ENCODE measurements at regions not wholly inside any gene's neighbourhood (a gene's known extent, or its start where the extent isn't known, plus 50 kb on each side); places are given as distances from the start of the nearest gene placed in this dataset.

- no peak for DNase-seq (ENCODE audit: insufficient read length, low spot score, missing footprints)
- Histone ChIP-seq H3K27ac (ENCODE audit: low read depth, low read length) (no peak overlapping the region), H2AFZ (ENCODE audit: low read length) (no peak overlapping the region), H3K9me3 (ENCODE audit: low read depth, low read length) (no peaks in the 10 kb centered on the region), H3K4me2 (ENCODE audit: insufficient read depth, low read length) (no peak overlapping the region), H3K79me2 (ENCODE audit: insufficient read depth, low read length) (no peaks in the 10 kb centered on the region), H3K4me1 (ENCODE audit: insufficient read depth, low read length) (no peaks in the 10 kb centered on the region), H4K20me1 (ENCODE audit: insufficient read depth, low read length) (no peaks in the 10 kb centered on the region), H3K27me3 (ENCODE audit: insufficient read depth, low read length) (no peaks in the 10 kb centered on the region), H3K4me3 (ENCODE audit: insufficient read depth, low read length) (no peak overlapping the region), H3K36me3 (ENCODE audit: insufficient read depth, low read length) (no peaks in the 10 kb centered on the region)
- TF ChIP-seq, protein P1, sequence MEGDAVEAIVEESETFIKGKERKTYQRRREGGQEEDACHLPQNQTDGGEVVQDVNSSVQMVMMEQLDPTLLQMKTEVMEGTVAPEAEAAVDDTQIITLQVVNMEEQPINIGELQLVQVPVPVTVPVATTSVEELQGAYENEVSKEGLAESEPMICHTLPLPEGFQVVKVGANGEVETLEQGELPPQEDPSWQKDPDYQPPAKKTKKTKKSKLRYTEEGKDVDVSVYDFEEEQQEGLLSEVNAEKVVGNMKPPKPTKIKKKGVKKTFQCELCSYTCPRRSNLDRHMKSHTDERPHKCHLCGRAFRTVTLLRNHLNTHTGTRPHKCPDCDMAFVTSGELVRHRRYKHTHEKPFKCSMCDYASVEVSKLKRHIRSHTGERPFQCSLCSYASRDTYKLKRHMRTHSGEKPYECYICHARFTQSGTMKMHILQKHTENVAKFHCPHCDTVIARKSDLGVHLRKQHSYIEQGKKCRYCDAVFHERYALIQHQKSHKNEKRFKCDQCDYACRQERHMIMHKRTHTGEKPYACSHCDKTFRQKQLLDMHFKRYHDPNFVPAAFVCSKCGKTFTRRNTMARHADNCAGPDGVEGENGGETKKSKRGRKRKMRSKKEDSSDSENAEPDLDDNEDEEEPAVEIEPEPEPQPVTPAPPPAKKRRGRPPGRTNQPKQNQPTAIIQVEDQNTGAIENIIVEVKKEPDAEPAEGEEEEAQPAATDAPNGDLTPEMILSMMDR (IDR thresholded peaks at IDR 0.05; ENCODE audit: extremely low read depth, low read depth, low read length), result no peak
These were observed 119.7 kb upstream of the THRB start for GRCh38 chr3:24614359-24614758.

DNA sequence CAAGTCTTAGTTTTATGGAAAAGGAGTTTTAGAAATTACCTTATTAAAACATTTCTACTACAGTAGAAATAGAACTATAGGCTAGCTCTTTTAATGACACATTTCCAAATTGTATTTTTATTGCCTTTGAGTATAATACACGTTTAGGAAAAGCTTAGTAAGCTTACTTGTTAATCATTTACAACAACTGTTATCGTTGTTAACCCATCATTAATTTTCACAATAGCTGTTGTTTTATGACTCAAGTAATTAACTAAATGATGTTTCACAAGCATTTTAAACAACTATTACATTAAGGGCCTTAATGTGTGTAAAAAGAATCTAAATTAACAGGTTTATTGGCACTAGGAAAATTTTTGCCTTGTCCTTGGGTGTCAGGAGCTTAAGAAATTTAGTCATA lies 120.5 kb upstream of the THRB start:
- no peaks in the 10 kb centered on the region for H3K9me3 ChIP-seq (ENCODE audit: low read depth, low read length)
- TF ChIP-seq, protein P1 (IDR thresholded peaks at IDR 0.05; ENCODE audit: extremely low read depth, low read depth, low read length), result no peak
- H3K4me3 ChIP-seq (ENCODE audit: insufficient read depth, low read length), result no peak overlapping the region
- H3K36me3 ChIP-seq (ENCODE audit: insufficient read depth, low read length), result no peaks in the 10 kb centered on the region
- H3K79me2 ChIP-seq (ENCODE audit: insufficient read depth, low read length), result no peaks in the 10 kb centered on the region
- H2AFZ ChIP-seq (ENCODE audit: low read length), result no peak overlapping the region
- no peak overlapping the region for H3K27ac ChIP-seq (ENCODE audit: low read depth, low read length)
- no peaks in the 10 kb centered on the region for H3K27me3 ChIP-seq (ENCODE audit: insufficient read depth, low read length)
- no peaks in the 10 kb centered on the region for H3K4me1 ChIP-seq (ENCODE audit: insufficient read depth, low read length)
- no peaks in the 10 kb centered on the region for H4K20me1 ChIP-seq (ENCODE audit: insufficient read depth, low read length)
- DNase-seq (ENCODE audit: insufficient read length, low spot score, missing footprints), result no peak
- H3K4me2 ChIP-seq (ENCODE audit: insufficient read depth, low read length), result no peak overlapping the region

DNA sequence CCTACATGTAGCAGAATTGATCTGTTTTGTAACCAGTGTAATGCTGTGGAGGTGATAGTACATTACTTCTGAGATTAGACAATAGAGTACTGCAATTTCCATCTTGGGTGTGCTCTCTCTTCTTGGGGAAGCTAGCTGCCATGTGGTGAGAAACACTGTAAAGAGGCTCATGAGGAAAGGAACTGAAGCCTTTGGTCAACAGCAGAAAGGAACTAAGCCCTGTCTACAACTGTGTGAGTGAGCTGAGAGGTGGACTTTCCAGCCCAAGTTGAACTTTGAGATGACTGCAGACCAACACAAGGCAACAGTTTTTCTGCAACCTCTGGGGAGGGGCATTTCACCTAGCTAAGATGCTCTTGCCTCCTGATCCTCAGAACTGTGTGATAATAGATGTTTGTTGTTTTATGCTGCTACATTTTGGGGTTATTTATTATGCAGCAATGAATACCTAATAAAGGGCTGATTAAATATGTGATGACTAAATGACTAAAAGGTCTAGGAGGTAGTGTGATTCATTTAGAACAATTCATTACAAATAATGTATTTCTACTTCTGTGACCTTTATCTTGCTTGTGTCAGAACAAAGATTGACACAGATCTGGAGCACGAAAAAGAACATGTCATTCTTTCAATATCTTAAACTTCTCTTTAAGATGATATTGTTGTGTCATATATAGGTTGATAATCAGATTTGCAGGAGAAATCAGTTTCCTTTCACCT lies 121.6 kb upstream of the THRB start:
- Histone ChIP-seq H3K4me1 (ENCODE audit: insufficient read depth, low read length) (no peaks in the 10 kb centered on the region), H3K79me2 (ENCODE audit: insufficient read depth, low read length) (no peaks in the 10 kb centered on the region), H3K27ac (ENCODE audit: low read depth, low read length) (no peak overlapping the region), H3K36me3 (ENCODE audit: insufficient read depth, low read length) (no peaks in the 10 kb centered on the region), H2AFZ (ENCODE audit: low read length) (no peak overlapping the region), H3K27me3 (ENCODE audit: insufficient read depth, low read length) (no peaks in the 10 kb centered on the region), H3K4me3 (ENCODE audit: insufficient read depth, low read length) (no peak overlapping the region), H3K9me3 (ENCODE audit: low read depth, low read length) (no peaks in the 10 kb centered on the region), H4K20me1 (ENCODE audit: insufficient read depth, low read length) (no peaks in the 10 kb centered on the region), H3K4me2 (ENCODE audit: insufficient read depth, low read length) (no peak overlapping the region)
- no peak for DNase-seq (ENCODE audit: insufficient read length, low spot score, missing footprints)
- TF ChIP-seq, protein P1 (IDR thresholded peaks at IDR 0.05; ENCODE audit: extremely low read depth, low read depth, low read length), result no peak

DNA sequence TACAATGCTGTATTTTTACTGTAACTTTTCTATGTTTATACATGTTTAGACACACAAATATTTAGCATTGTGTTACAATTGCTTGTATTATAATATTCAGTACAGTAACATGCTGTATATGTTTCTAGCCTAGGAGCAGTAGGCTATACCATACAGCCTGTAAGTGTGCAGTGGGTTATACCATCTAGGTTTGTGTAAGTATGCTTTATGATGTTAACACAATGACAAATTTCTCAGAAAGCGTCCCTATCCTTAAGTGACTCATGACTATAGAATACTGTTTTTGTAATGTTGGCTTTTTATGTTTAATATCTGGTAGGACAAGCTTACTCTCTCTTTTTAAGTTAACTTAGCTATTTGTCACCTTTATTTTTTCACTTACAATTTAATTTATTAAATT lies 127.5 kb upstream of the THRB start:
- no peak overlapping the region for H2AFZ ChIP-seq (ENCODE audit: low read length)
- H3K9me3 ChIP-seq (ENCODE audit: low read depth, low read length), result no peaks in the 10 kb centered on the region
- no peak overlapping the region for H3K27ac ChIP-seq (ENCODE audit: low read depth, low read length)

More for the DNA sequence above, 127.5 kb upstream of the THRB start:
- no peaks in the 10 kb centered on the region for H4K20me1 ChIP-seq (ENCODE audit: insufficient read depth, low read length)
- no peak overlapping the region for H3K4me3 ChIP-seq (ENCODE audit: insufficient read depth, low read length)
- H3K4me2 ChIP-seq (ENCODE audit: insufficient read depth, low read length), result no peak overlapping the region
- H3K27me3 ChIP-seq (ENCODE audit: insufficient read depth, low read length), result no peaks in the 10 kb centered on the region
- no peaks in the 10 kb centered on the region for H3K4me1 ChIP-seq (ENCODE audit: insufficient read depth, low read length)
- TF ChIP-seq, protein P1 (IDR thresholded peaks at IDR 0.05; ENCODE audit: extremely low read depth, low read depth, low read length), result no peak
- H3K36me3 ChIP-seq (ENCODE audit: insufficient read depth, low read length), result no peaks in the 10 kb centered on the region
- H3K79me2 ChIP-seq (ENCODE audit: insufficient read depth, low read length), result no peaks in the 10 kb centered on the region
- DNase-seq (ENCODE audit: insufficient read length, low spot score, missing footprints), result no peak
